ENCODE measurements at regions not wholly inside any gene's neighbourhood (a gene's known extent, or its start where the extent isn't known, plus 50 kb on each side); places are given as distances from the start of the nearest gene placed in this dataset.

DNA sequence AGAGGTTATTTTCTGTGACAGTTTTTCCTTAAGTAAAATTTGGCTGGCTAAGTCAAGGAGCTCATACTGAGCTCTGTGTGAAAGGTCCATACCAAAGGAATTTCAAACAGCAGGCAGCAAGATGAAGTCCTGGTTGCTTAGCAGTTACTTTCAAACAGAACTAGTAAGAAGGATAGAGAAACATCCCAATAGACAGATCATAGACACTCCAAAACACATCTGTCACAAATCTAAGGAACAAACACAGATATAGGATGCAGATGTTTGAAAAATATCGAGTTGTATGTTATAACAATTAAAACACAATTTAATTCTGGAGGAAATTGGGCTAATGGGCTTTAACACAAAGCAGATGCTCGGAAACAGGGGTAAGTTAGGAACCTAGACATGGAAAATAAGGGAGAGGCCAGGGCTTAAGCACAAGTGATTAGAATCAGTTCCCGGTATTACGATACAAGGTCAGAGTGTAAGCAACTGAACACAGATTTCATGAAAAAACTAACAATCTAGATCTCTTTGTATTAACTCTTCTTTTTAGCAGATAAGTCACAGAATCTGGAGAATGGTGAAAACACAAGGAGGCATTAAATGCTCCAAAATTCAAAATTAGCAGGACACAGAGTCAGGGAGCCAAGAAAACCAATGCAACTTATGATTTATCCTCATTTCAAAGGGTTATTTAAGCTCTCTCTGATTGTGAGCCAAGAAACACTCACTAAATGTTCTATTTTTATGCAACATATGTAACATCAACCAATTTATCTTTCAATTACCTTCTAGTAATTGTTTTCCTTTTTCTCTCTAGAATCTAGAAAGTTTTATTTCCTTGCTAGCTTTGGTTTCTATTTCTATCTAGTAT lies 1992.9 kb upstream of the PCDH20 start:
- TF ChIP-seq, protein P1, sequence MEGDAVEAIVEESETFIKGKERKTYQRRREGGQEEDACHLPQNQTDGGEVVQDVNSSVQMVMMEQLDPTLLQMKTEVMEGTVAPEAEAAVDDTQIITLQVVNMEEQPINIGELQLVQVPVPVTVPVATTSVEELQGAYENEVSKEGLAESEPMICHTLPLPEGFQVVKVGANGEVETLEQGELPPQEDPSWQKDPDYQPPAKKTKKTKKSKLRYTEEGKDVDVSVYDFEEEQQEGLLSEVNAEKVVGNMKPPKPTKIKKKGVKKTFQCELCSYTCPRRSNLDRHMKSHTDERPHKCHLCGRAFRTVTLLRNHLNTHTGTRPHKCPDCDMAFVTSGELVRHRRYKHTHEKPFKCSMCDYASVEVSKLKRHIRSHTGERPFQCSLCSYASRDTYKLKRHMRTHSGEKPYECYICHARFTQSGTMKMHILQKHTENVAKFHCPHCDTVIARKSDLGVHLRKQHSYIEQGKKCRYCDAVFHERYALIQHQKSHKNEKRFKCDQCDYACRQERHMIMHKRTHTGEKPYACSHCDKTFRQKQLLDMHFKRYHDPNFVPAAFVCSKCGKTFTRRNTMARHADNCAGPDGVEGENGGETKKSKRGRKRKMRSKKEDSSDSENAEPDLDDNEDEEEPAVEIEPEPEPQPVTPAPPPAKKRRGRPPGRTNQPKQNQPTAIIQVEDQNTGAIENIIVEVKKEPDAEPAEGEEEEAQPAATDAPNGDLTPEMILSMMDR (IDR thresholded peaks at IDR 0.05; ENCODE audit: insufficient read depth, low read depth, low read length), result no peak
- no peak for TF ChIP-seq EZH2 (IDR thresholded peaks at IDR 0.05; ENCODE audit: insufficient read depth, low read length)

Data from astrocyte (in vitro differentiated cells and primary cell).